HG02938 (cell line): ENCODE measurements at regions not wholly inside any gene's neighbourhood (a gene's known extent, or its start where the extent isn't known, plus 50 kb on each side); places are given as distances from the start of the nearest gene placed in this dataset.
A peak's percentile ranks its signal among the peaks of the same experiment; 100 is the strongest.

Source experiments
- ATAC-seq: cut with Tn5 transposase; IDR thresholded peaks from one replicate; pipeline ENCODE4 v1.9.1; 2021; ENCODE audit warnings: mild to moderate bottlenecking, moderate library complexity; ENCODE audit not compliant: unreplicated experiment

- ATAC-seq: peak; percentile 49
Observed at GRCh38 chr5:65068410-65068809, 299.7 kb downstream of the CWC27 start.

DNA sequence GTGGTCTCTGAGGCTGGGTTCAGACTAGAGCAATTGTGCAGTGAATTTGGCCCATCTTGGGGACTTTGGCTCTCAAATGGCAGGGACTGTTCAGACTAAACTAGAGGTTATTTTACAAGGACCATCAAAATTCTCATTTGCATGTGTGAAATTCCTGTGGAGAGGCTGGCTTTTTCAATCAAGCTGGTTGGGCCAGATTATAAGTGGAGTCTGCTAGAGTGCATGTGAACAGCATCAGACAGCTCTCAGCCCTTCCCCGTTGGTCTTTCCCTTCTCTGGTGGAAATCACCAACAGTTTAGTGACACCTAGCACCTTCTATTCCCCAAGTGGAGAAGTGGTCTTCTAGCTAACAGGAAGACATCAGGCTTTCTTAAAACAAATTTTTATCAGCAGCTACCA is 301.3 kb downstream of the CWC27 start:
- no peak for ATAC-seq

- no peak for ATAC-seq
Observed at GRCh38 chr5:65072850-65073249, 304.1 kb downstream of the CWC27 start.

DNA sequence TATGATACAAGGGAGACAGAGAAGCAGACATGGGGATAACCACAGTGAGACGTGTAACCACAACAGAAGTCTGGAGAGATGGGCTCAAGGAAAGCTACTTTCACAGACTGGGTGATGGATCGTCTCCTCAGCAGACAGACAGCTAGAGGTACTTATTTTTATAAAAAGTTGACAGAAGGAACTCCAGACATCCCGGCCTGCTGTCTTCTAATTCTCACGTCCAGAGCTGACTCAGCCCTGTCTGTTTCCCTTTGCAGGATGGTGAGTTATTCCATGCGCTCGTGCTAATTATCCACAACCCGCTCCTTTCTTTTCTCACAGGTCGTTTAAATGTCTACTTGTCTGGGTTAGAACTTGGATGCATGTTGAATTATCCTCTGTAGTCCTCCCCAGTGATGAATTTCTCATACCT is 304.5 kb downstream of the CWC27 start:
- no peak for ATAC-seq

DNA sequence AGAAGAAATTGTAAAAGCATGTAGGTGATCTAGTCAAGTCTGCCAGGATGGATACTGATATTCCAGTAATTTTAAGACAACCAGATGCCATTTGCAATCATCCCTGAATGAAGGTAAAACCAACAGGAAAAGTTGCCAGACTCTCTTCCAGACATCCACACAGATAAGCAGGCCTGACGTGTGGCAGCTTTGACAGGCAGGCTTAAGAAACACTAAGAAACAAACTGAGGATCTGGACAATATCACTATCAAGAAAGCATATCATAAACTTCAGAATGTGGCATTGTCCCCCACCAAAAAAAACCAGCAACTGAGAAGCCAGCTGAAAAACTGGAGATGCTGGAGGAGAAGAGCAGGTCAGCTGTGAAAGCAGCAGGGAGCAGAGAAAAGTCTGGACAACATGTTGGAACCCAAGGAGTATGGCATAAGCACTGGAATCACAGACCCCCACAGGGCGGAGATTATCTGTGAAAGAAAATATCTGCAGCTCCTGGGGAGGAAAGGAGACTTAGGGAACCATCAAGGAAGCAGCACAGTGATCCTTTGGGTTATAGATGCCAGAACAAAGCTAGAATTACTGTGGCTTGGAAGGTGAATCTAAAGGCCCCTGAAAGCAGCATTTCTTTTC is 307.0 kb downstream of the CWC27 start:
- no peak for ATAC-seq

DNA sequence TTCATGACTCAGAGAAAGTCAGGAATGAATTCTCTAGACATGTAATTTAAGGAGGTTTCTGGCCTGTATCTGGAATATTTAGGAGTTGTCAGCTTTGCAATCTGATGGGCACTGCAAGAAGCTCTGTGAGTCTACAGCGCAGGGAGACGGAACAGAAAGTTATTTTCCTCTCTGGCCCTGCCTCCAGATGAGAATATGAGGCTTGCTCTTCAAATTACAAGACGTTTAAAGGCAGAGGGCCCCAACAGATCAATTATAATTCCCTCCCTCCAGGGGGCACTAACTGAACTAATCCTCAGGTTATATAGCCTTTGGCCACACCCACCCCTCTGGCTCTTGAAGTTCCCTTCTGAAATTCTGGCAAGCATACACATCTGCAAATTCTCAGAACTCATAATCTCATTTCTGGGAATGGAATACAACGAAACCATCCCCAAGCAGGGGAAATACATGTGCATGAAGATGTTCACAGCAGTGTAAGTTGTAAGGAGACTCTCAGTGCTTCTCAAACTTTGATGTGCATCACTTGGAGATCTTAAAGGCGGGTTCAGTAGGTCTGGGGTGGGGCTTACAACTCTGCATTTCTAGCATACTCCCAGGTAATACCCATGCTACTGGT is 307.6 kb downstream of the CWC27 start:
- peak; percentile 88 for ATAC-seq

DNA sequence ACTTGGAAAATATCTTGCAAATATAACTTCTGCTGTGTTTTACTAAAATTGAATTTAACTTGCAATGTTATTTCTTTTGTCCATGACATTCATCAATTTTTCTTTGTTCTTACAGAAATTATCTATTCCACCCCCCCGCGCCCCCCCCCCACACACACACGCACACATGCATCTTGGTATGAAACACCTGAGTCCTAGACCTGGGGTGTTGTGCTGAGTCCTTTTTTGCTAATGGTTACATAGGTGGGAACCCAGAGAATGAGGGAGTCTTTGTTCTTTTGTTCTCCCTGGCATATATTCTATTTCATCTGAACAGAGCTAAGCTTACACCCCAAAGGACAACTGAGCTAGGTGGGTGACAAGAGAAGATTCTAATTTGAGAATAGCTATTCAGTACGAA is 308.9 kb downstream of the CWC27 start:
- no peak for ATAC-seq

GRCh38 chr5:65078331-65078730 is 309.6 kb downstream of the CWC27 start:
- no peak for ATAC-seq

DNA sequence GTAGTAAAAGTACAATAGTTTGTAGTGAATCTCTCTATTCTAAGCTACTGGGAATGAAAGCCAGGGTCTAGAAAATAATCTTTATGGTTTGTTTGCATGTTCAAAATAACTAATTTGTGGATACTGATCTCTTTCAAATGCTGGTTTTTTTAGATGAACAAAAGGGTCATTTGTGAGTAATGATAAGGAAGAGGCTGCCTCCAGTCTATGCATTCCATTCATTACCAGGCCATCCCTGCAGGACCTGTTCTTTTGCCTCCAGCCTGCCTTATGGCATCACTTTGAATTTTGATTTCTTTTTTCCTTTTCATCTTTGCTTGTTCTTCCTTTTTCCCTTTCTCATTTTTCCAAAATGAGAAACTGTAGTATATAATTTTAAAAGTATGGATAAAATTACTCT is 312.3 kb downstream of the CWC27 start:
- no peak for ATAC-seq

DNA sequence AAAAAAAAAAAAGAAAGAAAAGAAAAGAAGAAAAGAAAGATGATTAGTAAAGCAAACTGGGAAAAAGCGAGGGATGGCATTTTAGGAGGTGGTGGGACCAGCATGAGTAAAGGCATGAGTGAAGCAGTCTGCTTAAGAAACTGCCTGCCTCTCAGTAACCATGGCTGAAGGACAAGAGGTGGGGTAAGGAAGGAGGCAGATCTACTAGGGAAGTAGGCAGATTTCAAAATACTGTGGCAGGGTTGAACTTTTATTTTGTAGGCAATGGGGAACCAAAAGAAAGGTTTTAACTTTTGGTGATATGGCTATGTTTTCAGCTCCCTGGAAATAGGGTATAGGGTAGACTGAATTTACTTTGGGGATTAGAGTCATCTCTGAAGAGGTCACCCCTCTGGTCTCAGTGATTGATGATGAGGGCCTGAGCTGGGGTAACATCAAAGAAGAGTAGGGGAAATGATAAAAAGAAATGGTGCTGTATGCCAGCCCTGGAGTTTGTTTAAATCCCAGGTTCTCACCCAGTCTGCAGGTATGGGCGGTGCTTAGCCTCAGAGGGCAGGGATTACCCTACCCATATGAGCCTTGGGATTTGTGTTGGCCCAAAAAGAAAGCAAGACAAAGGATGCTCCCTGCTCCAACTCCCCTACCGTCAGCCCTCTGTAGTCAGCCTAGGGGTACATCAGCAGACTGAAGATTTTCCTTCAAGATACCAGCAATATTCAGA is 316.2 kb downstream of the CWC27 start:
- ATAC-seq: no peak

DNA sequence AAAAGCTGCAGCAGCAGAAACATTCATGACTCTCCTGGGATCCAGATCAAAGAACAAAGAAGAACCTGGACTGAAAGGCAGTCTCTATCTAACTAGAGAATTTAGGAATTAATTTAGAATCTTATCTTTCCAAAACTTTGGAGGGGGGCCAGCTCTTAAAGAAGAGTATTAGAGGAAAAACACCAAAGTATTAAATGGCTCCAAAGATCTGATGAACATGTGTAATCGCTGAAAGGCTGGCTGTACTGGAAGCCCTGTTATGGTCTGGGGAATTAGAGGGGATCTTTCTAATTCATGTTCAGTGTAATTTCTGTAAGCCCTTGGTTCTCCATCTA is 316.8 kb downstream of the CWC27 start:
- ATAC-seq: no peak

DNA sequence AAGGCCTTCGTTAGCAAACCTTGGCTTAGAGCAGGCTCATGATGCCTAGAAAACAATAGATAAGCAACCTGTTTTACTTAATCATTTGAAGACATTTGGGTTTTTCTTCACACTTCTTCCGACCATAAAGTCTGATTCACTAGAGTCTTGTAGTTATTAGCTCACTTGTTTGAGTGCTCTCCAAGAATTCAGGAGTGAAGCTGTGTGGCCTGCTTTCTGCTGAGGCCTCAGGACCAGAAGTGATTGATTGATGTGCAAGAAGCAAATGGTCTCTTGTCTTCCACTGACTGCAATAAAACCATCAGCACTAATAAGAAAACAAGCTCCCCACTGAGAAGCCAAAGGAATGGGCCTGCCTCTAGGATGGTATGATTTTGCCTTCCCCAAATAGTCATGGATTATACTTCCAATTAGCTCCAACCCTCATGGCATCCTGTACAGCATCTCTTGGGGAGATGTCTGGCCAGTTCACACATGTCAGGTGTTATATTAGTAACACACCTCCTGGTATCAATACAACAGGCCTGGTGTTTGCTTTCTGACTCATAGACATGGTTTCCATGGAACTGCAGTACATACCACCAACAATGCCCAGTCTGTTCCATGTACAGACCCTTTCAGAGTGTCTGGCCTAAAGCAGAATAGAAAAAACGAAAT is 317.6 kb downstream of the CWC27 start:
- no peak for ATAC-seq

DNA sequence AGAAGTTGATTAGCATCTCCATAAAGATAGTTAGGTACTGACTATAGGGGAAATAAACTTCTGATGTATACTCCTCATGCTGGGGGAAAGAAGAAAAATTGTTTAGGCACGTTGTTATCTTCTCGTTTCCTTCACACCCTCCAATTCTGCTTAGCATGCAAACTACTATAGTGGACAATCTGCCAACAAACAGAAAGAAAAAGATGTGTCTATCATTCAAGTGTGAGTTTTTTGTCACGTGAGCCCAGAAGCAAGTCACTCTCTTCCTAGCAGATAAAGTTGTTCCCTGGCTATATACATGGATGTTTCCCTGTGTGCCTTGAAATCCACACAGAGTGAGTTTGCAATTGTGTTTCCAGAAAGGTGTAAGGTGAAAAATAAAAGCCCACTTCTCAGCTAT is 318.4 kb downstream of the CWC27 start:
- ATAC-seq: no peak

DNA sequence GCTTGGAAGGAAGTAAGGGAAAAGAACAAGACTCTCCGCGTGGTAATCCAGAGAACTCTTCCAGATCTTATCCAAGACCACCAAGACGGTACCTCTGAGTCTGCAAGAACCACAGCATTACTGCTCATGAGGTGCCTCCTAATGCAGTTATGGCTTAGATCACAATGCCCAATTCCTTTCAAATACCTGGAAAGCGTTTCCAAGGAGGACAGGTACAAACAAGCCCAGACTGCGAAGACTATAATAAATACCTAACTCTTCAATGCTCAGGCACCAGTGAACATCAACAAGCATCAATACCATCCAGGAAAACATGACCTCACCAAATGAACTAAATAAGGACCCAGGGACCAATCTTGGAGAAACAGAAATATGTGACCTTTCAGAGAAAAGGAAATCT is 325.5 kb downstream of the CWC27 start:
- no peak for ATAC-seq

- ATAC-seq: no peak
Observed at GRCh38 chr5:65098393-65098792, 329.7 kb downstream of the CWC27 start.
